ENCODE measurements at regions not wholly inside any gene's neighbourhood (a gene's known extent, or its start where the extent isn't known, plus 50 kb on each side); places are given as distances from the start of the nearest gene placed in this dataset.
A peak's percentile ranks its signal among the peaks of the same experiment; 100 is the strongest.

GRCh38 chr13:26989261-26989956, 182.2 kb downstream of the USP12 start:
- WGBS, 2 donors (ENCODE audit: low coverage in 1 of 2), result 70 to 83% methylated on average over 6 to 12 of the region's 15 CpGs
- Histone ChIP-seq H3K27me3 (no peaks in the 10 kb centered on the region), H3K36me3 (no peaks in the 10 kb centered on the region), H3K4me1 (peaks cover 3 to 92% (median 19%) of the 10 kb centered on the region in 3 donors), H3K9me3 (no peaks in the 10 kb centered on the region), H3K4me3 (no peak overlapping the region), H3K27ac (peak overlapping the region in 2 of 4 donors; percentile 51 to 79)
- no peak for ATAC-seq
- no peak for TF ChIP-seq POLR2A (IDR thresholded peaks at IDR 0.05)
- TF ChIP-seq EP300 (IDR thresholded peaks at IDR 0.05), result no peak
- no peak for TF ChIP-seq POLR2AphosphoS5 (IDR thresholded peaks at IDR 0.05)
- TF ChIP-seq, protein P1, sequence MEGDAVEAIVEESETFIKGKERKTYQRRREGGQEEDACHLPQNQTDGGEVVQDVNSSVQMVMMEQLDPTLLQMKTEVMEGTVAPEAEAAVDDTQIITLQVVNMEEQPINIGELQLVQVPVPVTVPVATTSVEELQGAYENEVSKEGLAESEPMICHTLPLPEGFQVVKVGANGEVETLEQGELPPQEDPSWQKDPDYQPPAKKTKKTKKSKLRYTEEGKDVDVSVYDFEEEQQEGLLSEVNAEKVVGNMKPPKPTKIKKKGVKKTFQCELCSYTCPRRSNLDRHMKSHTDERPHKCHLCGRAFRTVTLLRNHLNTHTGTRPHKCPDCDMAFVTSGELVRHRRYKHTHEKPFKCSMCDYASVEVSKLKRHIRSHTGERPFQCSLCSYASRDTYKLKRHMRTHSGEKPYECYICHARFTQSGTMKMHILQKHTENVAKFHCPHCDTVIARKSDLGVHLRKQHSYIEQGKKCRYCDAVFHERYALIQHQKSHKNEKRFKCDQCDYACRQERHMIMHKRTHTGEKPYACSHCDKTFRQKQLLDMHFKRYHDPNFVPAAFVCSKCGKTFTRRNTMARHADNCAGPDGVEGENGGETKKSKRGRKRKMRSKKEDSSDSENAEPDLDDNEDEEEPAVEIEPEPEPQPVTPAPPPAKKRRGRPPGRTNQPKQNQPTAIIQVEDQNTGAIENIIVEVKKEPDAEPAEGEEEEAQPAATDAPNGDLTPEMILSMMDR (IDR thresholded peaks at IDR 0.05), result no peak

GRCh38 chr13:26988059-26988769, 183.4 kb downstream of the USP12 start:
- no peak overlapping the region for H3K4me3 ChIP-seq
- no peaks in the 10 kb centered on the region for H3K27me3 ChIP-seq
- no peaks in the 10 kb centered on the region for H3K36me3 ChIP-seq
- ATAC-seq, result no peak
- 50 to 64% methylated on average over 3 to 6 of the region's 6 CpGs for WGBS, 2 donors (ENCODE audit: low coverage in 1 of 2)
- H3K9me3 ChIP-seq, result no peaks in the 10 kb centered on the region
- peak overlapping the region in 1 of 4 donors; percentile 45 for H3K27ac ChIP-seq
- H3K4me1 ChIP-seq, result peaks cover 3 to 92% (median 26%) of the 10 kb centered on the region in 3 donors
- TF ChIP-seq EP300 (IDR thresholded peaks at IDR 0.05) (no peak), POLR2AphosphoS5 (IDR thresholded peaks at IDR 0.05) (no peak), POLR2A (IDR thresholded peaks at IDR 0.05) (no peak)
- TF ChIP-seq, protein P1 (IDR thresholded peaks at IDR 0.05), result no peak

DNA sequence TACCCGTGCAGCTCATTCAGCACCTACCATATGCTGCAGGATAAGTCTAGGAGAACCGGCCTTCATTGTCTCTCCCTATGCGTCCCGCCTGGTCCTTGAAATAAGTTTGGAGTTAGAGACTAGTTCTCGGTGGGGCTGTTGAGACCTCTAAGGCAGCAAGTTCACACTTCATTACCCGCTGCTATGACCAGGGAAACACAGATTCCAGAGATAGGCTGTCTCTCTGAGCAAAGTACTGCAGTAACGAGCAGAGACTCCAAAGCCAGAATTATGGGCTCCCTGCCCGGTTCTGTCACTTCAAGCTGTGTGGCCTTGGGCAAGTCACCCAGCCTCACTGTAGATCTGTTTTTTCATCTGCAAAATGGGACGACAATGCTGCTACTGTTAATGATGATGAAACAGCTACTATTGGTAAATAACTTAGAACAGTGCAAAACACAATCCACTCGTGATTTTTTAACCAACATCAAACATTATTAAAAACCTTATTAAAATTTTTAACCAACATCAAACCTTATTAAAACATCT, 184.1 kb downstream of the USP12 start:
- Histone ChIP-seq H3K27me3 (no peaks in the 10 kb centered on the region), H3K36me3 (no peaks in the 10 kb centered on the region), H3K4me3 (no peak overlapping the region), H3K4me1 (peaks cover 3 to 88% (median 22%) of the 10 kb centered on the region in 3 donors), H3K9me3 (no peaks in the 10 kb centered on the region), H3K27ac (peak overlapping the region in 2 of 4 donors; percentile 2 to 20)
- no peak for ATAC-seq
- no peak for TF ChIP-seq POLR2A (IDR thresholded peaks at IDR 0.05)
- TF ChIP-seq, protein P1 (IDR thresholded peaks at IDR 0.05), result no peak
- TF ChIP-seq EP300 (IDR thresholded peaks at IDR 0.05), result no peak
- TF ChIP-seq POLR2AphosphoS5 (IDR thresholded peaks at IDR 0.05), result no peak
- WGBS, 2 donors (ENCODE audit: low coverage in 1 of 2), result 50 to 69% methylated on average over 2 to 4 of the region's 10 CpGs

DNA sequence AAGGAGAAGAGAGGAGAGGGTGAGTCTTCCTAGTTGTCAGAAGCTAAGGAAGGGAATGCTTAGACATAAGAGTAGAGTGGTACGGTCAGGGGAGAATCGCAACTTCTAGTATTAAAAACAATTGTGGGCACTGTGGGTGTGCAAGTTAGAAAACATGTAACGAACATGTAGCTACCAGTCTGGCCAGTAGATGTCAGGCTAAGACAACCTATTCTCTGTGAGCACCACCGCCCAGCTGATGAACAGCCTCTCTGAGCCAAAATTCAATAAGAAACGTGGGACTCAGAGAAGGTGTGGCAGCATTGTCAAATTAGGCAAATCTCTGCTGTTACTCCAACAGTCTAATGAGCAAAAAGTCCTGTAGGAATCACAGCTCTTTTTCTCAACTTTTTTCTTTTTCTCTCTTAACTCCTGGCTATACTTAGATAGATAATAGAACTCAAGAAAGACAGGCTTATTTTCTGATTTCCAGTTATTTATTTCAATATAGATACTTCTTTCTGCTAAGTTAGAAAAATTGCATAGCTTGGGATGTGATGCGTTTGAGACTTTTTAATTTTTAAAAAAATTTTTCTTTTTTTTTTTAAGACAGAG, 186.2 kb downstream of the USP12 start:
- Histone ChIP-seq H3K36me3 (no peaks in the 10 kb centered on the region), H3K27me3 (no peaks in the 10 kb centered on the region), H3K9me3 (no peaks in the 10 kb centered on the region), H3K27ac (peak overlapping the region; percentile 75 to 89 (median 86)), H3K4me3 (no peak overlapping the region), H3K4me1 (peaks cover 0 to 70% (median 12%) of the 10 kb centered on the region in 3 donors)
- 8% methylated on average over 6 of the region's 6 CpGs for WGBS, 2 donors (ENCODE audit: low coverage in 1 of 2)
- TF ChIP-seq, protein P1 (IDR thresholded peaks at IDR 0.05), result peak; percentile 64 to 92 (median 82)
- TF ChIP-seq EP300 (IDR thresholded peaks at IDR 0.05), result no peak
- TF ChIP-seq POLR2AphosphoS5 (IDR thresholded peaks at IDR 0.05), result peak; percentile 41
- no peak for TF ChIP-seq POLR2A (IDR thresholded peaks at IDR 0.05)
- ATAC-seq, result peak; percentile 53

Measured in gastroesophageal sphincter (tissue), 4 donors.